AG04450 (cell line): ENCODE measurements at regions not wholly inside any gene's neighbourhood (a gene's known extent, or its start where the extent isn't known, plus 50 kb on each side); places are given as distances from the start of the nearest gene placed in this dataset.
"Not testable (repeated sequence)": the region's sequence is repeated elsewhere in the genome, so short reads cannot be mapped to it uniquely, and the experiment has no call there.

ENCODE experiments used
- CTCF ChIA-PET: fragments of 300-600, 350-600 bp; formaldehyde crosslinking; extraction: SDS; loops from one replicate; lab custom pipeline; 2022; ENCODE audit warnings: antibody characterized with exemption, inconsistent platforms; lab: Charles Lee
- POLR2A ChIA-PET: fragments of 350-600 bp; formaldehyde crosslinking; extraction: SDS; loops from one replicate; lab custom pipeline; 2021; ENCODE audit warnings: antibody characterized with exemption, inconsistent platforms; lab: Yijun Ruan, JAX
- DNase-seq: peaks from one replicate; pipeline ENCODE4 v3.0.0-alpha.2; 2011; ENCODE audit warnings: low read depth, low spot score
- H3K27ac ChIP-seq: one replicate; pipeline ENCODE4 v1.5.1; 2012; ENCODE audit warnings: low read depth, low read length, control low read depth
- H3K27me3 ChIP-seq: one replicate; pipeline ENCODE4 v1.6.0; 2012; ENCODE audit warnings: low read length; ENCODE audit not compliant: control insufficient read depth, insufficient read depth
- H3K4me3 ChIP-seq: 2 replicates; pipeline ENCODE4 v1.5.1; 2011; ENCODE audit warnings: mild to moderate bottlenecking, low read depth, low read length, control low read depth
- H3K9me3 ChIP-seq: 2 replicates; pipeline ENCODE4 v1.5.1; 2012; ENCODE audit warnings: low read length; ENCODE audit not compliant: control insufficient read depth, insufficient read depth
- TF ChIP-seq, protein P1 (sequence below): IDR thresholded peaks from 2 replicates; pipeline ENCODE4 v1.5.1; 2011; ENCODE audit warnings: low read depth, low read length, control low read depth, inconsistent platforms

DNA sequence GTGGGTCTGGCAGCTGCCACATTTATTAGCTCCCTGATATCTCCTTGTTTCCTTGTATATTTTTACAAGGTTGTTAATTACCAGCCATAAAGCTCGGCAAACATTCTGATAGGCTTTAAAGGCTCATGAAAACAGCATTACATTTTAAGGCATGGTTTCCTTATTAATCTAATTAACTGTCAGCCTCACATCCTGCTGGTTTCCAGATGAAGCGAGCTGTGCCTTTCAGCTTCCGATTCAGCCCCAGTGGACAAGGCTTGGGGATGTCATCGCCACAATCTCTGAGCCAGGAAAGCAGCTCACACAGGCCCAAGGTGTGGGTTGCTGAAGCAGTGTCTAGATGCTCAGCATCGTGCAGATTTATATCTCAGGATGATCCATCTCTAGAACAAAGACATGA lies 66.0 kb upstream of the RALY start:
- Histone ChIP-seq H3K9me3 (no peaks in the 10 kb centered on the region), H3K4me3 (no peak overlapping the region), H3K27me3 (peaks cover 38% of the 10 kb centered on the region), H3K27ac (no peak overlapping the region)
- ChIA-PET CTCF (interaction anchor here (0.9 to 1.2 kb wide), 2 partner anchors 65 to 142 kb away, joined by 3 read pairs; no protein-coding TSS in a partner anchor), POLR2A (no interaction called here)
- TF ChIP-seq, protein P1, sequence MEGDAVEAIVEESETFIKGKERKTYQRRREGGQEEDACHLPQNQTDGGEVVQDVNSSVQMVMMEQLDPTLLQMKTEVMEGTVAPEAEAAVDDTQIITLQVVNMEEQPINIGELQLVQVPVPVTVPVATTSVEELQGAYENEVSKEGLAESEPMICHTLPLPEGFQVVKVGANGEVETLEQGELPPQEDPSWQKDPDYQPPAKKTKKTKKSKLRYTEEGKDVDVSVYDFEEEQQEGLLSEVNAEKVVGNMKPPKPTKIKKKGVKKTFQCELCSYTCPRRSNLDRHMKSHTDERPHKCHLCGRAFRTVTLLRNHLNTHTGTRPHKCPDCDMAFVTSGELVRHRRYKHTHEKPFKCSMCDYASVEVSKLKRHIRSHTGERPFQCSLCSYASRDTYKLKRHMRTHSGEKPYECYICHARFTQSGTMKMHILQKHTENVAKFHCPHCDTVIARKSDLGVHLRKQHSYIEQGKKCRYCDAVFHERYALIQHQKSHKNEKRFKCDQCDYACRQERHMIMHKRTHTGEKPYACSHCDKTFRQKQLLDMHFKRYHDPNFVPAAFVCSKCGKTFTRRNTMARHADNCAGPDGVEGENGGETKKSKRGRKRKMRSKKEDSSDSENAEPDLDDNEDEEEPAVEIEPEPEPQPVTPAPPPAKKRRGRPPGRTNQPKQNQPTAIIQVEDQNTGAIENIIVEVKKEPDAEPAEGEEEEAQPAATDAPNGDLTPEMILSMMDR = no peak
- DNase-seq = no peak

DNA sequence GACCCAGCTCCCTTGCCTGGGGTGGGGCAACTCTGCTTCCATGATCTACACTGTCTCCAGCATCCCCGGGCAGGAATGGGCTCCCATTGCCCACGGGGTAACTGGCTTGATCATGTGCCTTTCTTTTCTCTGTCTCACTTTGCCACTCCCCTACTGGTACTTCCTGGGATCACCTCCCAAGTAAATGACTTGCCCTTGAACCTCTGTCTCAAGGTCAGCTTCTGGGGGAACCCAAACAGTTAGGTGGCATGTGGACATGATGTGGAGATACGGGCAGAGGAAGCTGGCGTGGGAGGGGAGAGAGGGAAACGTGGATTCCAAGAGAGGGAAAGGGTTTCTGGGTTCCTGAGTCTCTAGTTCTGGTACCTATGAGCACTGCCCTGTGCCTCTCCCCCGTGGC lies 63.8 kb upstream of the RALY start:
- H3K27ac ChIP-seq = no peak overlapping the region
- ChIA-PET CTCF (interaction anchor here (0.6 kb wide), 1 partner anchor 67 kb away, joined by 3 read pairs; no protein-coding TSS in a partner anchor), POLR2A (interaction anchor here (0.6 kb wide), 1 partner anchor 95 kb away, joined by 6 read pairs; no protein-coding TSS in a partner anchor)
- no peaks in the 10 kb centered on the region for H3K9me3 ChIP-seq
- TF ChIP-seq, protein P1 = no peak
- peaks cover 26% of the 10 kb centered on the region for H3K27me3 ChIP-seq
- no peak overlapping the region for H3K4me3 ChIP-seq
- no peak for DNase-seq

DNA sequence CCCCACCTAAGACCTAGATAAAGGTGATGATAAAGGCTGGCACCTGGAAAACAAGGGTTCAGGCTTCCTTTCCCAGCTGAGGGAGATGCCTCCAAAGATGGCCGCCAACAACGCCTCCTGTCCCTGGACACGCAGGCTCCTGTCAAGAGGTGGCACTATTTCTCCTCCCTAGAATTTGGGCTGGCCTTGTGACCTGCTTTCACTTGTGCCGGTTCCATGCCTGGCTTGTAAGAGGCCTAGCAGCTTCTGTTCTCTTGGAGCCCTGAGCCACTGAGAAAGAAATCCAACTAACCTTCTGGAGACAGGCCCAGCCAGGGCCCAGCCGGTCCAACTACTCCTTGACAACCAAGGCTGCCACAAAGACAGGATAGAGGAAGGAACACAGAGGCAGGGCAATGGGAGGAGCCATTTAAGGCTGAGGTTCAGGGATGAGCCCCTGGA lies 60.2 kb upstream of the RALY start:
- no peak overlapping the region for H3K27ac ChIP-seq
- H3K27me3 ChIP-seq = peaks cover 15% of the 10 kb centered on the region
- DNase-seq = no peak
- H3K9me3 ChIP-seq = no peaks in the 10 kb centered on the region
- TF ChIP-seq, protein P1 = peak; percentile 55
- no peak overlapping the region for H3K4me3 ChIP-seq
- ChIA-PET POLR2A (no interaction called here), CTCF (interaction anchor here (0.9 to 1.7 kb wide), 4 partner anchors 134 to 144 kb away, joined by 3 to 5 read pairs (median 4); no protein-coding TSS in a partner anchor)

DNA sequence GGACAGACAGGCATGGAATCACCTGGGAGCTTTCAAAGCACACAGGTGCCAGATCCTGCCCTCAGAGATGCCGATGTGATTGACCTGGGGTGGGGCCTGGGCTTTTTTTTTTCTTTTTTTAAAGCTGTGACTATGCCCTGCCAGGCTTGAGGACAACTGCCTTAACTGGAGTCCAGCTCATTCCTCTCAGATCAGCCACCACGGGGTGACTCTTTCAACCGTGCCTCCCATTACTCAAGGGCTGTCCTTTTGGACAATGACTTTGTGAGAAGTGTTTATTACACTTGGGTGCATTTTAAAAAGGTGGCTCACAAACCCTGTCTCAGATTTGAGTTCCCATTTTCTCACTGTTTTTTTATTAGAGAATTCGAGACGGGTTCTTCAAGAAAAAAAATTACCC lies 57.1 kb upstream of the RALY start:
- CTCF ChIA-PET = interaction anchor here (0.6 kb wide), 1 partner anchor 171 kb away, joined by 3 read pairs; no protein-coding TSS in a partner anchor
- Histone ChIP-seq H3K4me3 (no peak overlapping the region), H3K27ac (no peak overlapping the region), H3K9me3 (no peaks in the 10 kb centered on the region; the same call in 1 of the 2 replicates), H3K27me3 (peaks cover 3% of the 10 kb centered on the region)
- POLR2A ChIA-PET = no interaction called here
- no peak for DNase-seq
- TF ChIP-seq, protein P1 = no peak

DNA sequence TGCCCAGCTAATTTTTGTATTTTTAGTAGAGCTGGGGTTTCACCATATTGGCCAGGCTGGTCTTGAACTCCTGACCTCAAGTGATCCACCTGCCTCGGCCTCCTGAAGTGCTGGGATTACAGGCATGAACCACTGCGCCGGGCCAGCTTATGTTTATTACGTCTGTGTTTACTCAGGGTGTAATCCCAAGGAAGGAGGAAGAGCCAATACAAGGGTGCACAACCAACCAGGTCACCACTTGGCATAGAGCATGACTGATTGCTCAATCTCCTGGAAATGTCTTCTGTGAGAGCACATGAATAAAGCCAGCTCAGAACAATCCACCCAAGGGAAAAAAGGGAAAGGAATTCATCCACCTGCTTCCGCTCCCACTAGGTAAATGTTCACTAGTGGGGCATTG lies 54.7 kb upstream of the RALY start:
- CTCF ChIA-PET, POLR2A ChIA-PET, DNase-seq, H3K4me3 ChIP-seq, H3K27ac ChIP-seq, H3K9me3 ChIP-seq, H3K27me3 ChIP-seq: not testable (repeated sequence)
